Urothelium cell line (cell line): ENCODE measurements at regions not wholly inside any gene's neighbourhood (a gene's known extent, or its start where the extent isn't known, plus 50 kb on each side); places are given as distances from the start of the nearest gene placed in this dataset.

Experiments
- DNase-seq: peaks from one replicate; pipeline ENCODE4 v3.0.0; 2011; ENCODE audit warnings: low spot score, mixed read lengths
- FAIRE-seq: peaks from 2 replicates; lab custom pipeline; 2011; peaks lifted over from hg19 to GRCh38; lab: Jason Lieb, UNC

DNA sequence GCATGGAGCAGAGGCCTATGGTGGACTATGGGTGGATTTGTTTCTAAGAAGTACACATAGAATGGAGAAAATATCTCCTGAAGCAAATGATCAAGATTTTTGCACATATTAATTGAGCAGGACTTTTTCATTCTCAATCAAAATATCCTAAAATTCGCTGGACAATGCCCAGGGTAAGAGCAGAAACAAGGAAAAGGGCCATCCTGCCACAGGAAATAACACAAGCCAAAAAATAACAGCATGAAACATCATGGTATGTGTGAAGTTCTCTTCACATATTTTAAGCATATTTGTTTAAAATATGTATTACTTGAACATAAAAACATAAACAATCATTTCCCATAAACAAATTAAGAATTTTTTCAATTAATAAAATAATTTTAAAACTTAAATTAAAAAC is 868.9 kb downstream of the EPHA7 start:
- DNase-seq (no peak), FAIRE-seq (no peak)

DNA sequence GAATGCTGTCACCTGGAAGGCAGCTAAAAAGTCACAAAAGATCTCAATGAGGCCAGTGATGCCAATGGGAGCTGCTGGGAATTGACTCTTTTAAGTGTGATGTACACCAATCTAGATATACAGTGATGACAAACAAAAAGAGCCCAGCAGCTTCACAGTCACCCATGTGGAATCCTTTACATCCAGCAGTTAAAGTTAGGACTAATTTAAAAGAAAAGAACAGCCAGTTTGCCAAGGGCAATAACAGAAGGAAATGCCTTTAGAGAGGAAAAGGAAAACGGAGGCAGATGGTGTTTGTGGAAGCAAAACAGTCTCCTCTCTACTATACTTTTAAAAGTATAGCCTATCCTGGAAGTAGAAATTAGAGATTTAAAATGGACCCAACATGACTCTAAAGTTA is 873.5 kb downstream of the EPHA7 start:
- no peak for FAIRE-seq

DNA sequence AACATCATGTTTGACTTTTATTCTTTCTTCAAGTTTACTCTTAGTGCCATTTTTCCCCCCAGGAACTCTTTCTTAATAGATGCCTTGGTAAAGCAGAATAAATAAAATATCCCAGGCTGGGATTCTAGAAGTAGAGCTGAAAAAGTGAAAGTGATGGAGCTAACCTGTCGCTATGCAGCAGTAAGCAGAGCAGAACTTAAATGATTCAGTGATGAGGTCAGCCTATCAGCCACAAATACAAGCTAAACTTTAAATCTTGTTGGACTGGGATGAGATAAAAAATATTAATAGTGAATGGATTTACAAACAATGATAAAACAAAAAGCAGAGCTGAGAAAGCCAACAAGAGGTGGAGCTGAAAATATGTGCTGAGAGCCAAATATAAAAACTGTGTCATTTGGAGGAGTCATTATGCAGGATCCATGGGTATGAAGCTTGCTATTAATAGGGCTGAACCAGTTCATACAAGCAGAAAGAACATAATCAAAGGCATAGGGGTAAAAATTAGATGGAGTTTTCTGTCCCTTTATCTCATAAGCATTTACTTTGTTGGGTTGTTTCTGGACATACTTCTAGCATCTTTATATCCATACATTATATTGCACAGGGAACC is 877.8 kb downstream of the EPHA7 start:
- no peak for DNase-seq
- no peak for FAIRE-seq

More for the DNA sequence above, 873.5 kb downstream of the EPHA7 start:
- DNase-seq = no peak

GRCh38 chr6:92538926-92539325 is 880.4 kb downstream of the EPHA7 start:
- no peak for FAIRE-seq
- DNase-seq = no peak

GRCh38 chr6:92538275-92538674 is 881.1 kb downstream of the EPHA7 start:
- FAIRE-seq = no peak
- DNase-seq = peak; percentile 3

DNA sequence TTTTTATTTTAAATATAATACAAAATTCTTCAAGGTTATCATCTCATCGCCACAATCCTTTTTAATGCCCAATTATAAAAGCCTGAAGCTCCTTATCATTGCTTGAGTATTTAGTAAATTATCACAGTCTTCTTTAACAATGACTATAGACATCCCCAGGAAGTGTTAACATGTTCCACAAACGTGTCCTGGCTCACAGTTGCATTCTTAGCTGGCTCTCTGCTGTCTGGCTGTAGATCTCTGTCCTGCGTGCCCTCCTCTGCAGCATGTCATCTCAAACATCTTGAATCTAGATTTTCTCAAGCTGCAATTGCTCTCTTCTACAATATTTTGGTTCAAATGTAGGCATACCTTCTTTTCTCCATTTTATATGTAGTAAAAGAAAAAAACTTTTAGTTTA is 885.2 kb downstream of the EPHA7 start:
- DNase-seq (no peak), FAIRE-seq (no peak)

GRCh38 chr6:92522589-92522988 is 896.8 kb downstream of the EPHA7 start:
- no peak for FAIRE-seq
- no peak for DNase-seq

DNA sequence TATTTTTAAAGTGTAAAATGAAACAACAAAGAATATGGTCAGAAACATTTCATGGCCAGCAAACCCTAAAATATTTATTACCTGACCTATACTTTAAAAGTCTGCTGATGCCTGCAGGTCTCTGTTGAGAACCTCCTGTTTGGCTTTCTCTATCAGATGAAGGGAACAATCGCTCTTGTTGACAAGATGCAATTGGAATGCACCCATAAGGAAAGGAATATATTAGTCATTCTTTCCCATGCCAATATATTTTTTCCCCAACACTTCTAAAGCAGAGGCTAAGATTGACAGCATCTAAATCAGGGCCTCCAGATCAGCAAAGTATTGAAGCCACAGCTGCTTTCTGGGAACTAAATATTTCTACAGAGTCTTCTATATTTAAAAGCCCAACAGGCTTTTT is 897.8 kb downstream of the EPHA7 start:
- DNase-seq = peak; percentile 17
- FAIRE-seq = no peak

- FAIRE-seq (no peak), DNase-seq (no peak)
Measured at GRCh38 chr6:92510137-92510536, 909.2 kb downstream of the EPHA7 start.

DNA sequence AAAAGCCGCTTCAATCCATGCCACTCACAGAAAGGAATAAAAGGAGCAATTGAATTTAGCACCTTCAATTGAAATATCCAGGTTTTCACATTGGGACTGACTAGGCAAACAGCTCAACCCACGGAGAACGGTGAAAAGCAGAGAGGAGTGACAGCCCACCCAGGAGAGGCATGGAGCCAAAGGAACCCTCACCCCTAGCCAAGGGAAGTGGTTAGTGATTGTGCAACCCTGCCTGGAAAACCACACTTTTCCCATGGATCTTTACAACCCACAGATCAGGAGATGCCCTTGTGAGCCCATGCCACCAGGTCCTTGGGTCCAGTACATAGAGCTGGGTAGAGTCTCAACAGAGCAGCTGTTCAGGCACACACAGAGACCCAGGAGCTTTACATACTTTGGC is 911.8 kb downstream of the EPHA7 start:
- DNase-seq = no peak
- no peak for FAIRE-seq

GRCh38 chr6:92504509-92504908 is 914.9 kb downstream of the EPHA7 start:
- FAIRE-seq (no peak), DNase-seq (no peak)

DNA sequence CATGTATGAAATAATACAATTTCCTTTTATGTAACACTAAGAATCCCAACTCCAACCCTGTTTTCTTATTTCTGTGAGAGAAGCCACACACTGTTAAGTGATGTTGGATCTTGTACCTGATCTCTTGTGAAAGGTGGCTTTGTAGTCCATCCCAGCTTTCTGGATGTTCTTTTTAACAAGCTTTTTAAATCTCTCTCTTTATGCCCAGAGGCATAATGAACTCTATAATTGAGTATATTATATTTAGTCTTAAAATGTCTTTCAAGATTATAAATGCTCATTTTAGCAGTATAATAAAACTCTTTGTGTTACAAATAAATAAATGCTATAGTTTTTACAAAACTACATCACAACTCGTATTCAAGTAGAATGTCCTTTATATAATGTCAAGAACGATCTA is 922.1 kb downstream of the EPHA7 start:
- DNase-seq = no peak
- FAIRE-seq = no peak

DNA sequence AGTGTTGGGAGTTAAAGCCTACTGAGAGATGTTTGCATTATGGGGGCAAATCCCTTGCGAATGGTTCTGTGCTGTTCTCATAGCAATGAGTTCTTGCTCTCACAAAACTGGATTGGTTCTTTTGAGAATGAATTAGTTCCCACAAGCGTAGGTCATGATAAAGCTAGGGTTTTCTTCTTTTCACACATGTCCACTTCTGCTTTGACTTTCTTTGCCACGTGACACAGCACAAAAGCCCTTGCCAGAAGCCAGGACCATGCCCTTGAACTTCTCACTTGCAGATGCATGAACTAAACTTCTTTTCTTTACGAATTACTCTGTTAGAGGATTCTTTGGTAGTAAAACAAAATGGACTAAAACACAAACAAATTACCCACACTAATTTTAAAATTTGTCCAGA is 922.8 kb downstream of the EPHA7 start:
- DNase-seq = no peak
- no peak for FAIRE-seq

DNA sequence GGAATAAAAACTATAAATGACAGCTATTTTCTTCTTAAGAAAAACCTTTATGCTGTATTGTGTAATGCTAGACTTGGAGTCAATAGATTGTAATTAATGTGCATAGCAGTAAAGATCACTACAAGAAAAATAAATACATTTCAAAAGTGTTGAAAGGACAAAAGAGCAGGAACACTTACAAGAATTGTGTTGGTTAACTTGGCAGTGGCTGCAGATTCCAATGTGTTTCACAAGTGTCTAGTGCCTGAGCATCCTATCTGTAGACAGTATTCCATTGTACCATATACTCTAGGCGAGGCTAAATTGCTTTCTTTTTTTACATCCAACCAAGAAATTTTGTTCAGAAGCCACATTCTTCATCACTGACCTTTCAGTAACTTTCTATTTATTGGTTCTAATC is 924.1 kb downstream of the EPHA7 start:
- DNase-seq = peak; percentile 2
- no peak for FAIRE-seq

GRCh38 chr6:92485487-92485886 is 933.9 kb downstream of the EPHA7 start:
- no peak for DNase-seq
- no peak for FAIRE-seq

GRCh38 chr6:92479831-92480230 is 939.5 kb downstream of the EPHA7 start:
- FAIRE-seq = no peak

GRCh38 chr6:92473056-92473455 is 946.3 kb downstream of the EPHA7 start:
- no peak for FAIRE-seq

More at GRCh38 chr6:92479831-92480230, 939.5 kb downstream of the EPHA7 start:
- peak; percentile 3 for DNase-seq

GRCh38 chr6:92469186-92469828 is 950.1 kb downstream of the EPHA7 start:
- DNase-seq (no peak), FAIRE-seq (no peak)

More at GRCh38 chr6:92473056-92473455, 946.3 kb downstream of the EPHA7 start:
- DNase-seq = no peak

- DNase-seq = no peak
- no peak for FAIRE-seq
Measured at GRCh38 chr6:92468066-92468465, 951.3 kb downstream of the EPHA7 start.

GRCh38 chr6:92460133-92460532 is 959.2 kb downstream of the EPHA7 start:
- DNase-seq (no peak), FAIRE-seq (no peak)

GRCh38 chr6:92459606-92460005 is 959.8 kb downstream of the EPHA7 start:
- no peak for DNase-seq
- FAIRE-seq = no peak

GRCh38 chr6:92446052-92446451 is 973.3 kb downstream of the EPHA7 start:
- FAIRE-seq (no peak), DNase-seq (no peak)

DNA sequence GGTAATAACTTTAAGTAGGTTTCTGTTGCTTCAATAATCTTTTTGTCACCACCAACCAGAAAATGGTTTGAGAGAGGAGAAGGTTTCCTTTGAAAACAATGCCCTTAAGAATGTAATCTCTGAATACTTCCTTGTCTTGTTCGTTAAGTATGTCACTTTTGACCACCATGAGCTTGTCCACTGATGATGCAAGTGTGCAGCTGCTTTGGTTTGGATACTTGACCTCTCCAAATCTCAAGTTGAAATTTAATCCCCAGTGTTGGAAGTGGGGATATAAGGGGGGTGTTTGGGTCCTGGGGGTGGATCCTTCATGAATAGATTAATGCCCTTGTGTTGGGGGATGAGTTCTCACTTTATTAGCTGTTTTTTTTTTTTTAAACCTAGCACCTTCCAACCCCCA is 985.4 kb downstream of the EPHA7 start:
- FAIRE-seq = no peak
- no peak for DNase-seq
